GM20431 (cell line): ENCODE measurements at regions not wholly inside any gene's neighbourhood (a gene's known extent, or its start where the extent isn't known, plus 50 kb on each side); places are given as distances from the start of the nearest gene placed in this dataset.

ENCODE experiments used
- in situ Hi-C: fragments of 300-500 bp; cut with MseI, MboI; formaldehyde crosslinking; loops from one replicate; pipeline ENCODE4 v1.15.0; 2020; ENCODE audit warnings: low sequenced_read_pairs; ENCODE audit not compliant: unreplicated experiment

DNA sequence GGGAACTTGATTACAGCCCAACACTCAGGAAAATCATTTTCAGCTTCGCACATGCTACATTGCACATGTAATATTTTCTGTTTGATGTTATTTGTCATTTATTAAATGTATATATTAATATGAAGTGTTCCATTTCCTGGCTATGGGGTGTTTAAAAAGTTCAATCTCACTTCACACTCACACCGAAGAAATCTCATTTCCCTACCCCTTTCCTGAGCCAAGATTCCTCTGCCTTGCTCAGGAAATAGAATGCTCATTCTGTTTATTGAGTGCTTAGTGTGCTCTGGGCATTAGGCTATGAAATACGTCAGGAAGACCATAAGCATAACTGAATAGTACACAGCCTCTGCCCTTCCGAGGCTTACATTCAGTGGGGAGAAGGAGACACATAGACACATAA, 331.9 kb upstream of the TSHZ3 start:
- in situ Hi-C loops: no loop called here

DNA sequence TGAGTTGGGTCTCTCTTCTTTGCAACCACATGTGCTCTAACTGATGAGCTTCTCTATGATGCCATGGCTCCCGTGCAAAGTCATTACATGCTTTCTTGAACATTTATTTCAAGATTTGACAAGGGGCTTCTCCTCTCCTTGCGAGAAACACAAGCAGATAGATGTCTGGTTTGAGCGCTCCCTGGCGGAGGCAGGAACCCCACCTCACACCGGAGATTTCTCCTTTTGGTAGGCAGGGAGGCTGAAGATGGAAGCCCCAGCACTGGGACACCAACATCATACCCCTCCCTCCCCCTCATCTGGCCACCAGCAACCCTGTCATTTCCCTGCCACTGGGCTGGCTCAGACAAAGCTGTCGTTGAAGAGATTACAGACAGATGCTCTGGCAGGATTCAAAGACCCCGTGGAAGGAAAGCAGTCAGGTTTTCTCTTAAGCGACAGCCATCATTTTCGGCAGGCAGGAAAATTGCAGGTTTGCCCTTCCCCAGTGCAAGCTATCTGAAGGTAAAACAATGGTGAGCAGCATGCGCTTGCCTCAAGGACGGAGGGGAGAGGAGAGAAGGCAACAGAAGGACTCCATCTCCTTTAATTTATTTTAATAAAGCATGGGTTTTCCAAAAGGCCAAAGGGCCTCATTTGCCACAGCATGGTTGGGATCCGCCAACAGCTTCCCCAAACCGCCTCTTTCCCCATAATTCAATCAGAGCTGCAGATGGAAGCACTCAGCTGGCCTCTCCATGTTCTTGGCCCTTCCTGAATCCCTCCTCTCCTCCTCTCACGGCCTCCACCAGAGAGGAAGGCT, 344.1 kb upstream of the TSHZ3 start:
- in situ Hi-C loops: no loop called here

DNA sequence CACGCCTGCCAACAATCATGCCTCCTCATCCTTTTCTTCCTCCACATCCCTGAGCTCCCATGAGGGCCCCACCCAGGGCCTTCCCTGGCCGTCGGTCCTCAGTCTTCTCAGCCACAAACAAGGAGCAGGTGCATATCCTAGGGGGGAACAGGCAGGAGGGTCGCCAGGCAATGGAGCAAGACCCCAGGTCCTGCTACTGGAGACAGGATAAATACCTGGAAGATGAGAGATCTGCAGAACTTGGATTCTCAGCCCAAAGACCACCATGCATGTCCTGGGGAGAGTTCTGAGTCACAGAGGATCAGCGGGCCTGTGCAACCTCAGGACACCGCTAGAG, 344.7 kb upstream of the TSHZ3 start:
- in situ Hi-C loops: no loop called here

DNA sequence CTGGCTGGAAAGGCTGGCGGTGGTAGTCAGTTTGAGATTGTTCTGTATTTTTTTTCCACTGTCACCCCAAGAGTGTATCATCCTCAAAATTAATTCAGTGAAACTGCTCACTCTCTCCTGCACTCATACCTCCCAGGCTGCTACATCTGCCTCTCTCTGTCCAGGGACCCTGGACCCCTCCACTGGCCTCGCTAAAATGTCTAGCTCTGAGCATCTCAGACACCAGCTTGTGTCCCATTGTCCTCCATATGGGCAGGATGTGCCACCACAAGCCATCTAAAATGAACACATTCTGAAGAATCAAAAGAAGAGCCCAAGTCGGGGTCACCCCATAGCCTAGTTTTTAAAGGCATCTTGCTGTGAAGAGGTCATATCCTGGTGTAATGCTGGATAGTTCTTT, 345.5 kb upstream of the TSHZ3 start:
- in situ Hi-C loops: no loop called here

DNA sequence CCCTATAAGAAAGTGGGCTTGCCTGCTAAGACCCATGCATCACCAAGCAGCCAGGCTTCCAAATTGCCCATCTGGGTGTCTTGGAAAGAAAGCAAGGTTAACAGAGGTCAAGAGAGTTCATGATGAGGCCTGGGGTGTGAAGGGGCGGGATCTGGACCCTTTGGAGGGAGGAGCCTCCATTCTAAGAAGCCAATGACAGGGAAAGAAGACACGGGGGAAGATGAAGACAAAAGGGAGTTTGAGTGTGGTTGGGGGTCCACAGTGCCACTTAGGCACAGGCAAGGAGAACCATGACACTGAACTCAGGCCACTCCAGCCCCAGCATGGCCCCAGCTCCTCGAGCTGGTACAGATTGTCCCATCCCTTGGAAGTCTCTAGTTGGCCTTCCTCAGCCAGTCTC, 350.2 kb upstream of the TSHZ3 start:
- in situ Hi-C loops: no loop called here

DNA sequence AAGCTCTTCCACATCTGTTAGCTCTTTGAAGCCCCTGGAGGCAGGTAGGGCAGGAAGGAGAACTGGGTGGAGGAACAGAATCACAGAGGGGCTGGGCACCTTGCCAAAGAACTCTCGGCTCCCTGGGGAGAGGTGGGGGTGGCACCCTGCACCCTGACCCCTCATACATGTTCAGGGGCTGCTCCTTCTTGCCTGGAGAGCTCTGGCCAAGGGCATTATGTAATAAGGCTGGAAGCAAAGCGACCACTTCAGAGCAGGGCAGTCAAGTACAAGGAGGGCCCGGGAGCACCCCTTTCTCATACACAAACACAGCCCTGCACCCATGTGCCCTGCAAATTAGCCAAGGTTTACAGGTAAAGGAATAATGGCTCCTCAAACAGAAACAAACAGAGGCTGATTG, 351.9 kb upstream of the TSHZ3 start:
- in situ Hi-C loops: no loop called here

DNA sequence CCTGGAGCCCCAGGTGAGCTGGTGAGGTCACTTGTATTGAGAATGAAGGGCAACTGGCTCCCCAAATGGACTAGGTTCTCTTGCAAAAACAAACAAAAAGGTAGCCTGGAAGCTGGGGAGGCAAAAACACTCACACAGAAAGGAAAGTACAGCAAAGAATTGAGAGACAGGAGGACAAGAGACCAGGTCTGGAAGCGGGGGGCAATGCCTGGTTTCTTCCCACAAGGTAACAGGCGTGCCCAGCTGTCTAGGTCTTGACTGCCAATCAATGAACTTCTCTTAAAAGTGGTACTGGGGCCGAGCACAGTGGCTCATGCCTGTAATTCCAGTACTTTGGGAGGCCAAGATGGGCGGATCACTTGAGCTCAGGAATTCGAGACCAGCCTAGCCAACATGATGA, 356.4 kb upstream of the TSHZ3 start:
- in situ Hi-C loops: no loop called here

DNA sequence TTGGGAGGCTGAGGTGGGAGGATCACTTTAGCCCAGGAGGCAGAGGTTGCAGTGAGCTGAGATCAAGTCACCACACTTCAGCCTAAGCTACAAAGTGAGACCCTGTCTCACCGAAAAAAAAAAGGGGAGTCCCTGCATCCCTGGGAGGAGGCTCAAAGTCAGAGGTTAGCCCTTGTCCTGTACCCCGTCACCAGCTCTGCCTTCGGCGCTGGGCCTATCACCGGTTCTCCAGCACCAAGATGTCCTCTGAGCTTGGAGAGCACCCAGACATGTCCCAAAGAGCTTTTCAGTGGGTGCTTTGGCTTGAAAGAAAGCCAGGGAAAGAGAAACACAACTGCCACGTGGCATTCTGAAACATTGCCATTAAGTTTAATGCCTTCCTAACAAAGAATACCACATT, 356.9 kb upstream of the TSHZ3 start:
- in situ Hi-C loops: no loop called here

DNA sequence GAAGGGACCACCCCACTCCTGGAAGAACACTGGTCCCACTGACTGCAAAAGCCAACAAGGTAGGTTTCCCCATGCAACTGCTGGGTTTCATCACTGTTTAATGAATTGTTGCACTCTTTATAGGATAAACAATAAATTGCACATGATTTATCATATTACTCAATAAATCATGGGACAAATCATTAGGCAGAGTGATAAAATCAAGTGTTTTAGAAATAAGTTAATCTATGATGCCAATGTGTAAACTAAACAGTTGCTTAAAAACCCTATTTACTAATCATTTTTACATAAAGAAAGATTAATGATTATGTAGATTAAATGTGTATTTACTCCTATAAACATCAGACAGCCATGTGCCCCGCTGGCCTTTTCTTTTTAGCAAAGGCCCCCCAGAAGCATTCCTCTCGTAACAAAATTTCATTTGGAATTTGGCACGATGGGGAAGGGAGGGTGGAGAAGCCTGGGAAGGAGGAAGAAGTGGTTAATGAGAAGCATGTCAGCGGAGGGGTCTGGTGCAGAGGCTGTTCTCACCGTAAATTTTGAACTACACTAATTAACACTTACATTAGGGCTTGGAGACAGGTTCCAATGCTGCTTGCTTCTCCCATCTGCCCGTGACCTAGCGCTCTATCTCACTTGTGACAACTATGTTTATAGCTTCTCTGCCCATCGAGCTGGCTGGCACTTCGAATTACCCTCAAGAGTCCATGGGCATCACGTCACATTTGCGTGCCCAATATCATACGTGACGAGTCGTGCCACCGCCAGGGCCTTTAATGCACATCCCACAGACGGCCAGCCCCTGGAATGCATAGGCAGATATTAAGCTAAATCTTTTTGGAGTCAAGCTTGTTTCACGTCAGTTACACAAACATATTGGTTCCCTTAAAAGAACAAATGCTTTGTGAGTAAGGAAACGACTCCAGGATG, 357.7 kb upstream of the TSHZ3 start:
- in situ Hi-C loops: no loop called here

DNA sequence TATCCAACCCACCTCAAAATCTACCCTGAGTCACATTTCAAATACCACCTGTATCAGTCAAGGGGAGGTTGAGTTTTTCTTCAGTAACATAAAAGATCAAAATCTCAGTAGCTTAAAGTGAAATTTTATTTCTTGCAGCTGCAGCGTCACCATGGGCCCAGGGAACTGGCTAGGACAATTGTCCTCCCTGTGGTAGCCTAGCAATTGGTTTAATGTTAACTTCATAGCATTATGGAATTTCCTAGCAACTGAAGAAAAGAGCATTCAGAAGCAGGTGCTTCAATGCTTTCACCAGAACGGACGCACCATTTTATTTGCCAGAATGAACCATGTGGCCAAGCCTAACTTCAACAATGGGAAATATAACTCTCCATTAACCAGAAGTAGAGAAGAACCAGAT, 359.3 kb upstream of the TSHZ3 start:
- in situ Hi-C loops: no loop called here

DNA sequence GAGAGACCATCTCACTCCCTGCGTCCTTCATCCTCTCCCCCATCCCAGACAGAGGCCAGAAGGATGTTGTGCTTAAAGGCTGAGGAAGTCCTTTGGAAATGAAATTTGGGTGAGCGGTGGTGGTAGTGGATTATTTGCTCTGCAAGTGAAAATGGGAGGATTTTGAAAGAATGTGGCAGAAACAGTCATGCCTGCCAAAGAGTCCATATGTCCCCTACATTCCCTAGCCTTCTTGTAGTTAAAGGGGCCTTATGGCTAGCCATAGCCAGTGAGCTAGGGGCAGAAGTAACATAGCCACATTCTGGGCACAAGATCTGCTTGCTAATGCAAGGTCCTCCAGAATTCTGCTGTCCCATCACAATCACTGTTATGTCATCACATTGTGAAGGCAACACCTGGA, 360.2 kb upstream of the TSHZ3 start:
- in situ Hi-C loops: no loop called here

DNA sequence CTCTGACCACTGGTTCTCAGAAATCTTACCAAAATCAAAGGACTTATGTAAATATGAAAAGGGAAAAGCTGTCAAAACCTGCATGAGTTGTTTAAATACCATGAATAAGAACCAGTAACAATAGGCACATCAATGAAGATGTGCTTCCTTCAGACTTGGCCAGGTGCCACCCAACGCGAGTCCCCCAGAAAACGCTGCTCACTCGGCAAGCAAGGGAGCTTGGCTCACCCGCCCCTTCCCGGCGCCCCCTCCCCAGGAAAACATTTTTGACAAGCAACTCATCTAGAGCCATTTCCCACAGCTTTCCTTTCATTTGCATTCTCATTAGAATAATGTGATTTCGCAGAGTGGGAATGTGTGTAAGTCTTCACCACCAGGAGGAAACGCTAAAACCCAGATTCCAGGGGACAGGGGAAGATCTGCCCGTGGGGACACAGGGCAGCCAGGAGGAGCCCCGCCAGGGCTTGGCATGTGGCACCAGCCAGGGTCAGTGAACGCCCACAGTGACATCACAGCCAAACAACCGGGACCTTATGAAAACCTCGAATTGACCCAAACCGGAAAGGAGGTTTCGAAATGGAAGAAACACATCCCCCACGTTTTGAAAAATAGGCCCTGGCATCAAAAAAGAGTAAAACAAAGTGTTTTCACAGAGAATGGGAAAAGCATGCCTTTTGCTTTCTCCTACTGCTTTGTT, 366.2 kb upstream of the TSHZ3 start:
- in situ Hi-C loops: no loop called here

DNA sequence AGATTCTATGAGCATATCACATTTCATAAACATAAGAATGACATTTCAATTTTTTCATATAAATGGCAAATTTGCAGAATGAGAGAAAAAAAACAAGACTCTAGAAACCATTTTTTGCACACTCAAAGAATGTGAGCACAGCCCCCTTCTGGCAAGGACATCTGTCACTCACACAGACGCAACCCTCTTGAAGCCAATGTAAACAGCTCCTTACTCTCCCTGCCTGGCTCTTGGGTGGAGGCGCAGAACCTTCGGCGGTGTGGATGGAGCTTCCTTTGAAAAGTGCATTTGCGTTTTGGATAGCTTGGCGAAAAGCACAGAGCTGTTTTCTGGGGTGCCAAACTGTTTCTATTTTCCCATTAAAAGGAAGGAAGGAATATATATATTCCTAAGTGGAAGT, 367.6 kb upstream of the TSHZ3 start:
- in situ Hi-C loops: no loop called here

DNA sequence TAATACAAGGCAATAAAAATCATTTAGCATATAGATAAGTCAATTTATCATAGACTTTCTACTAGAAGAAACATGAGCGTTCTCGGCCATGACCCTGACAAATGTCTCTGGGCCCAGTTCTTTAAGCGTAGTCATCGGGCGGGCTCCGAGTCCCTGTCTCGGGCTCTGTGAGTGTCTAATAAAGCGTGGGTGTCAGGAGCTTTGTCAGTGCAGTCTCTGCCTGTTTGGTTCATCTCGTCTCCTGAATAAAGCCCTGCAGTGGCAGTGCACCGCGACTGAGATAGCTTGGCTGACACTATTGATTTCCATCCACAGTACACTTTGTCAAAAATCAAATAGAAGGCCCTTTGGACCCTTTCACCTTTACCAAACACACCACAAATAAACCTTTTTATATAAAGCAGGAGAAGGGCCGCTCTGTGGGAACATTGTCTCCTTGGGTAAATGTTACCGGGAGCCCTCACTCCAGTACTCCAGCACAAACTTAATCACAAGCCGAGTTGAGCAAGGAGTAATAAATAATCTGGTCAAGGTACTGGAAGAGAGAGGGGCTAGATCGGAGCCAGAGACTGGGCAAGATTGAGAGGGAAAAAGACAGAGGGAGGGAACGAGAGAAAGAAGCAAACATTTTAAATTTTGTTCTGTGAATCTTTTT, 368.2 kb upstream of the TSHZ3 start:
- in situ Hi-C loops: no loop called here

DNA sequence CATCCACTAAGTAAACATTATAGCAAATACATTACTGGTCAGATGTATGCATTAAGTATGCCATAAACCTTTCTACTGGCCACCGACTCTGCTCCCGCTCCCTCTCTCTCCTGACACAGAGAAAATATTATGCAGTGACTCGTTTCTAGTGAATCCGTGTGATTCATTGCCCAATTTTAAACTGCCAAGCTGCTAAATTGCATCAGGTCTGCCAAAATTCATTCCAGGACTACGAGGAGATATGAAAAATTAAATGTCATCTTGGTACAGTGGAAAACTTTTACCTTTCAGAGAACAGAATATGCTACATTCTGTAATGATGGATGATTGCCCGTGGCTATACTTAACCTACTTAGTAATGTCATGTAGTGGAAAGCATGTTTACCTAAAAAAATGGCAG, 368.8 kb upstream of the TSHZ3 start:
- in situ Hi-C loops: no loop called here

DNA sequence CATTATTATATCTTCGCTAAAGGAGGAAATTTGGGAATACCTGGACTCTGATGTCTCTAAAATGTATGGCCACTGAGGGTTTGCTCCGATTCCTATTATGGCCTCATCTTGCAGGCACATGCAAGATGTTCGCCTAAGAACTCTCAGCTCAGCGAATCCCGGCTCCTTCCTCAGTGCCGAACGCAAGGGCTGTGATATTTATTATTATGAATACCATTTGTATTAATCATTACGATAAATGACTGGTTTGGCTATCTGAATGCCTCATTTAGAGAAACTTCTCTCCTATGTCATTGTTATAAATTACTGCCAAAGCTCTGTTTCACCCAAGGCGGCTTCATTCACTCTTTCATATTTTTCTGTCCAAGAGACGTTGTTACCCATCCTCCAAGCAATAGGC, 369.7 kb upstream of the TSHZ3 start:
- in situ Hi-C loops: no loop called here

DNA sequence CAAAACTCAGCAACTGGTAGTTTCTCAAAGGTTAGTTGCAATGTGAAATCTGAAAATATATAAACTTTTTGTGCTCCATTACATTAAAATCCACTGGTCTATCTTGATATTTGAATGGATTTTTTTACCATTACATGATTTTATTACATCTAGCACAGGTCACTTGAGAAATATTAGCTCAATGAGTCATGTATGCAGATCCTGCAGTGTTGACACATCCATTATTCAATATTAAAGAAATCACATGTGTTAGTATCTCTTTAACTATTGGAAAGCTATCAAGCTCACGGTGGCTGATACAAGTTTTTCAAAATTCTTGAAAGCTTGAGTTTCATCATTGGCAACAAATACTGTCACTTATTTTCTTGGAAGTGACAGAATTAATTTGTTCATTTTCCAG, 373.9 kb upstream of the TSHZ3 start:
- in situ Hi-C loops: no loop called here

DNA sequence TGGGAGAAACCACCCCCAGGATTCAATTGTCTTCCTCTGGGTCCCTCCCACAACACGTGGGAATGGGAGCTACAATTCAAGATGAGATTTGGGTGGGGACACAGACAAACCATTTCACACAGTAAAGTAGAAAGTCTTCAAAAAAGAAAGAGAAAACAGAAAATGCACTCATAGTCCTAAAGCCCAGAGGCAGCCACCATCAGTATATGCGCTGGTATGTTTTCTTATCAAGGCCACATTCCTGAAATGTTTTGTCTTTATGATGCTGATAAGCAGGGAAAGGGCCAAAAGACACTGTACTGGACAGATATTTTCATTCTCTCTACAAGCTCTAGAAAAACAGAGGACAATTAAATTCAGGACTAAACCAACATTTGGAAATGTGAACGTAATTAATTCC, 375.8 kb upstream of the TSHZ3 start:
- in situ Hi-C loops: no loop called here

DNA sequence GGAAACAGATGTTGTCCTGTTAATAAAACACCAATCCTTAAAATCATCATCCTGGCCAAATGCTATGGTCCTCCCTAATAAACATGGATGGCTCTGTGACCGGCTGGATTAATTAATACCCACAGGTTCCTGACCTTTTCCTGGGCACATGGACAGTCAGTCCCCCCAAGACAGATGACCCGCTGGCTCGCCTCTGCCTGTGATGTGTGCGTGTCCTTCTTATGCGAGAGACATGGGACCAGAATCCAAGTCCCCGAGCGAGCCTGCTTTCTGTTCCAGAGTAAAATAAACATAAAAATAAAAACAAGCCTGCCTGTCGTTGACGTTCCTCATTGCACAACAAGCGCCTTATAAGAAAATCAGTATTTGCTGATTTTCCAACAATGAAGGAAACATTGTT, 378.3 kb upstream of the TSHZ3 start:
- in situ Hi-C loops: no loop called here

DNA sequence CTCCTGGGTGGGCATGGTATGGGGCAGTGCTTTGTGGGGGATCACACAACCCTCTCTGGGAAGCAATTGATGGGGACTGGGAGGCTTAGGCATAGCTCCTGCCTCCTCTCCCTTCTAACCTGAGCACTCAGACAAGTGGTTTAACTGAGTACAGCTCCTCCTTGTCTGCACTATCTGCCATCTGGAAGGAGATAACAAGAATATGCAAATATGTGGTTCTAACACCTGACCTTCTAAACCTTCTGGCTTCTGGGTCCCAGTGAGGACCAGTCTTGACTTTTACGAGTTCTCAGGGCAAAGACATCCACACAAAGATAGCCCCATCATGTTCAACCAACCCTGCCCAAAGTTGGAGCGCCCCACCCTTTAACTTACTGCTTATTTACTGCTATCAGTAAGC, 381.0 kb upstream of the TSHZ3 start:
- in situ Hi-C loops: no loop called here

DNA sequence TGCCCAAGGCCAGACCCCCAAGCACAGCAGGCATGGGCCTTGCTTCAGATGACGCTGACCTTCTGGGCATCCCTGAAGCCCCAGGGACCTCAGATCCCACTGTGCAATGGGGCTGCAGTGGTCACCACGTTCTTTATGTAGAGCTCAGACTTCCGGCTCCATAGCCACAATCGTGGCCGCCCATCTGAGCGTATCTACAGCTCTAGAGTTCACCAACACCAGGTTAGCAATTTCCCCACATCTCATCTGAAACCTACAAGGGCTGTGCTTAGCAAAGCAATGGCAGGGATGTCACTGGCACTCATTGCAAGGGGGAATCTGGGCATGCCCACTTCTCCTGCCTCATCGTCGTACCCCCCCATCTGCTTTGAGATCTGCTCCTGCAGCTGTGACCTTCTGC, 384.4 kb upstream of the TSHZ3 start:
- in situ Hi-C loops: no loop called here
